GM12878 (cell line): ENCODE measurements at regions not wholly inside any gene's neighbourhood (a gene's known extent, or its start where the extent isn't known, plus 50 kb on each side); places are given as distances from the start of the nearest gene placed in this dataset.

Experiments used
- CEBPB ChIP-seq, 2 experiments: fragments of 150-350 bp in 1 of 2; IDR thresholded peaks; 2 replicates each; pipeline ENCODE4 v1.6.1; 2012 to 2014; ENCODE audit warnings: low read depth in 2 of 2, low read length in 2 of 2, borderline replicate concordance in 1 of 2, inconsistent platforms in 1 of 2
- CHD4 ChIP-seq: fragments of 200-600 bp; sonication (generic); IDR thresholded peaks from 2 replicates; pipeline ENCODE4 v1.6.1; 2016; ENCODE audit warnings: mild to moderate bottlenecking
- CREB1 ChIP-seq: IDR thresholded peaks from 2 replicates; pipeline ENCODE4 v1.6.1; 2012; ENCODE audit warnings: low read depth, mild to moderate bottlenecking, inconsistent platforms
- EGR1 ChIP-seq, 2 experiments: IDR thresholded peaks; 1 replicate in 1 of 2; 2 replicates in 1 of 2; pipeline ENCODE4 v1.6.1; 2011 to 2012; ENCODE audit warnings: low read depth in 2 of 2, low read length in 2 of 2, borderline replicate concordance in 1 of 2, mild to moderate bottlenecking in 1 of 2, moderate library complexity in 1 of 2
- KAT2A ChIP-seq: conservative IDR thresholded peaks from 2 replicates; pipeline ENCODE4 v1.6.1; 2011; ENCODE audit warnings: low read depth, low read length; ENCODE audit not compliant: control insufficient read depth
- MEF2B ChIP-seq: fragments of 450-650 bp; IDR thresholded peaks from 2 replicates; pipeline ENCODE4 v1.6.1; 2018; ENCODE audit warnings: mild to moderate bottlenecking, moderate library complexity; ENCODE audit not compliant: partially characterized antibody, poor library complexity, severe bottlenecking
- RAD51 ChIP-seq: fragments of 450-650 bp; IDR thresholded peaks from 2 replicates; pipeline ENCODE4 v1.6.1; 2016; ENCODE audit warnings: moderate library complexity, mild to moderate bottlenecking, inconsistent platforms
- RB1 ChIP-seq: fragments of 450-650 bp; formaldehyde crosslinking; IDR thresholded peaks from 2 replicates; pipeline ENCODE4 v1.6.1; 2017; ENCODE audit warnings: mild to moderate bottlenecking, borderline replicate concordance
- RCOR1 ChIP-seq: conservative IDR thresholded peaks from 2 replicates; pipeline ENCODE4 v1.6.1; 2012; ENCODE audit warnings: low read depth, low read length, improper control_type of control experiment
- SP1 ChIP-seq: IDR thresholded peaks from one replicate; pipeline ENCODE4 v1.6.1; 2011; ENCODE audit warnings: low read depth, low read length
- SREBF1 ChIP-seq: IDR thresholded peaks from 2 replicates; pipeline ENCODE4 v1.6.1; 2012; ENCODE audit warnings: mild to moderate bottlenecking, low read length
- SUPT20H ChIP-seq: IDR thresholded peaks from 2 replicates; pipeline ENCODE4 v1.6.1; 2011; ENCODE audit warnings: low read depth, mild to moderate bottlenecking, low read length, moderate library complexity, borderline replicate concordance; ENCODE audit not compliant: control insufficient read depth
- SUZ12 ChIP-seq: fragments of 200-600 bp; sonication (generic); IDR thresholded peaks from one replicate; pipeline ENCODE4 v1.6.1; 2018; ENCODE audit warnings: antibody characterized with exemption, mild to moderate bottlenecking; ENCODE audit not compliant: unreplicated experiment
- ZBTB4 ChIP-seq: fragments of 450-650 bp; formaldehyde crosslinking; IDR thresholded peaks from 2 replicates; pipeline ENCODE4 v1.4.0; 2022; ENCODE audit warnings: mild to moderate bottlenecking, moderate library complexity

GRCh38 chr7:142425281-142425680 lies 167.4 kb upstream of the PRSS58 start (continued):
- TF ChIP-seq SREBF1 (no peak), SP1 (no peak), RAD51 (no peak), RB1 (no peak), CHD4 (no peak), CEBPB (IDR thresholded peaks at IDR 0.05; ENCODE audit: borderline replicate concordance in 1 of 2, low read depth in 2 of 2, low read length in 2 of 2) (no peak), SUZ12 (no peak), SUPT20H (no peak), MEF2B (no peak), RCOR1 (no peak), EGR1 (IDR thresholded peaks at IDR 0.05; ENCODE audit: borderline replicate concordance in 1 of 2, low read depth in 2 of 2, low read length in 2 of 2) (no peak), KAT2A (no peak), CREB1 (no peak), ZBTB4 (CRISPR knock-in tag) (no peak)
